GM21381 (cell line): ENCODE measurements at regions not wholly inside any gene's neighbourhood (a gene's known extent, or its start where the extent isn't known, plus 50 kb on each side); places are given as distances from the start of the nearest gene placed in this dataset.
"Not testable (repeated sequence)": the region's sequence is repeated elsewhere in the genome, so short reads cannot be mapped to it uniquely, and the experiment has no call there.

Experiments used
- ATAC-seq: cut with Tn5 transposase; IDR thresholded peaks from one replicate; pipeline ENCODE4 v1.9.1; 2021; ENCODE audit warnings: mild to moderate bottlenecking, moderate library complexity; ENCODE audit not compliant: unreplicated experiment

DNA sequence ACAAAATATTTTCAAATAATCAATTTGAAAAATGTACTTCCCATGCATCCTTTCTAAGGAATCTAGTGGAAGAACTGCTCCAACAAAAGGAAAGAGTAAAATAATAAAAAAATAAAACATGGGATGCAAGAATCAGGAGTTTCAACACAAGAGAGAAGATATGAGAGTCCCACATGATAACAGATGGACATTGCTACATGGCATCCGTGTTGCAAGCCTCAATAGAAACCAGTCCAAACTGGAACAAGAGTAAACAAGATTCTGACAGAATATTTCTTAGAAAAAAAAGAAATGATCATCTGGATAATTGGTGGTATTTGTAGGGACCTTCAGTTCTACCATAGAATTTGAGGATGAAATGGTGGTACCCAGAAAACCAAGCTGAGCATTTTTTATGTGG lies 186.8 kb downstream of the FRK start:
- no peak for ATAC-seq

DNA sequence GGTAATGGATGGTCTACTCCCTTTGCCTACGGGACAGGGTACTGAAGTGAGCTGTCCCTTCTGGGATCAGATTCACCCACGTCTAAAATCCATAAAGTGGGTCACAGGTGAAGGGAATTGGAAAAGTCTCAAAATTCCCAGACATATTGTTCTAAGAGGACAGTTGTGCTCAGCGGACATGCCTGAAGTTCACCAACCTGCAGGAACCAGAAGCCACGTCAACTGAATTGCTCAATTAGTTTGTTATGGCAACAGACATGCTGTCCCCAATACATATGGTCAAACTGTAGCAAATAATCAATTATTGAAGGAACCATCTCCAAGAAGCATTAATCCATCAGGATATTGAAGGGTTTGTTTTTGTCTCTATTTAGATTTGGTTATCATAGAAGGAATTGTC lies 190.2 kb downstream of the FRK start:
- ATAC-seq: no peak

DNA sequence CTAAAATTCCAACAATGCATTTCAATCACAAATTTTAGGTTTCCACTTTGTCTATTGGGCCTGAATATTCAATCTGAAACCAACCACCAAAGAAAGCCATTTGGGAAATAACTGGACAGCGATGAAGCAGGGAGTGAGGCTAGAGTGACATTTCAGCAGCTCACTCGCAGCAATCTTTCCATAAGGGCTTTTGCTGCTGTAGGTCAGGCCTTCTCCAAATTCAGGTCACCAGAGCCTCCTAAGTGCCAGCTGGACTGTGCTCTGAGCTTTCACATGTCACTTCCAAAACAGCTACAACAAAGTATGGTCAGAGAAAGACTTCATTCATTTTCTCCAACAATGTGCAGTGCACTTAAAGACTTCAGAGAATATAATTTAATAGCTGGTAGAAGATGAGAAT lies 194.8 kb downstream of the FRK start:
- no peak for ATAC-seq

DNA sequence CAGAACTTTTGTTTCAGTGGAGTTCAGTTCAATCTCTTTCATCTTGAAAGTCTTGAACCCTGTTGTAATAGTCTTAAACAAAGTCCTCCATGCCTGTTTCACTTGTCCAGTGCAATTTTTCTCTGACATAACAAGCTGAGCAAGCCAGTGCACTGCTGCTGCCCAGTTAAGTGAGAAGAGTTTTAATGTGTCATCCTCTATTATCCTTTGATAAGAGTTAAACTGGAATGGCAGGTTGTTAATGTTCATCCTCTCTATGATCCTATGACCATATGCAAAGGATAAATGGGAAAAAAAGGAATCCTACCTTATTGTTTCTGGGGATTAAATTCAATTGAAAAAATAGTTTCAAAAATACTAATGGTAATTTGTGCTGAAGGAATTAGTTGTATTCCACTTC lies 197.5 kb downstream of the FRK start:
- ATAC-seq: no peak

DNA sequence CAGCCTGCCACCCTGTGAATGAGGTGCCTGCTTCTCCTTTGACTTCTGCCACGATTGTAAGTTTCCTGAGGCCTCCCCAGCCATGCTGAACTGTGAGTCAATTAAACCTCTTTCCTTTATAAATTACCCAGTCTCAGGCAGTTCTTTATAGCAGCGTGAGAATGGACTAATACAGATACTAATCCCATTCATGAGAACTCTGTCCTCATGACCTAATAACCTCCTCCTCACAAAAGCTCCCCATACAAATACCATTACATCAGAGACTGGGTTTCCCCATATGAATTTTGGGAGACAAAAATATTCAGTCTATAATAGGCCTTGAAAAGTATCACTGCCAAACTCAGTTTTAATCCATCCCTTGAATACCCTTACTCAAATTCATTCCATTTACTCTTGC lies 199.0 kb downstream of the FRK start:
- ATAC-seq: not testable (repeated sequence)

DNA sequence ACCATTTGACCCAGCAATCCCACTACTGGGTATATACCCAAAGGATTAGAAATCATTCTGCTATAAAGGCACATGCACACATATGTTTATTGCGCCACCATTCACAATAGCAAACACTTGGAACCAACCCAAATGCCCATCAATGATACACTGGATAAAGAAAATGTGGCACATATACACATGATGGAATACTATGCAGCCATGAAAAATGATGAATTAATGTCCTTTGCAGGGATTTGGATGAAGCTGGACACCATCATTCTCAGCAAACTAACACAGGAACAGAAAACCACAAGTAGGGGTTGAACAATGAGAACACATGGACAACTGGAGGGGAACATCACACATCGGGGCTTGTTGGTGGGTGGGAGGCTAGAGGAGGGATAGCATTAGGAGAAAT lies 201.1 kb downstream of the FRK start:
- ATAC-seq: not testable (repeated sequence)

DNA sequence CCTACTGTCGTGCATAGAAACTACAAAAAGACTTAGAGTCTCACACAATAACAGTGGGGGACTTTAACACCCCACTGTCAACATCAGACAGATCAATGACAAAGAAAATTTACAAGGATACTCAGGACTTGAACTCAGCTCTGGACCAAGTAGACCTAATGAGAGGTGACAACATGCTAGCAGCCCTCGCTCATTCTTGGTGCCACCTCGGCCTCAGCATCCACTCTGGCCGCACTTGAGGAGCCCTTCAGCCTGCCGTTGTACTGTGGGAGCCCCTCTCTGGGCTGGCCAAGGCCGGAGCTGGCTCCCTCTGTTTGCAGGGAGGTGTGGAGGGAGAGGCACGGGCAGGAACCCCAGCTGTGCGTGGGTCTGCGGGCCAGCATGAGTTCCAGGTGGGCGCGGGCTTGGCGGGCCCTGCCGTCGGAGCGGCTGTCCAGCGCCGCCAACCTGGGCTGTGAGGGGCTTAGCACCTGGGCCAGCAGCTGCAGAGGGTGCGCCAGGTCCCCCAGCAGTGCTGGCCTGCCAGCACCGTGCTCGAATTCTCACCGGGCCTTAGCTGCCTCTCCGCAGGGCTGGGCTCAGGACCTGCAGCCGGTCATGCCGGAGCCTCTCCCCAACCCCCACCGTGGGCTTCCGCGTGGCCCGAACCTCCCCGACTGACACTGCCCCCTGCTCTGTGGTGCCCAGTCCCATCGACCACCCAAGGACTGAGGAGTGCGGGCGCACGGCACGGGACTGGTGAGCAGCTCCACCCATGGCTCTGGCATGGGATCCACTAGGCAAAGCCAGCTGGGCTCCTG lies 205.6 kb downstream of the FRK start:
- no peak for ATAC-seq

DNA sequence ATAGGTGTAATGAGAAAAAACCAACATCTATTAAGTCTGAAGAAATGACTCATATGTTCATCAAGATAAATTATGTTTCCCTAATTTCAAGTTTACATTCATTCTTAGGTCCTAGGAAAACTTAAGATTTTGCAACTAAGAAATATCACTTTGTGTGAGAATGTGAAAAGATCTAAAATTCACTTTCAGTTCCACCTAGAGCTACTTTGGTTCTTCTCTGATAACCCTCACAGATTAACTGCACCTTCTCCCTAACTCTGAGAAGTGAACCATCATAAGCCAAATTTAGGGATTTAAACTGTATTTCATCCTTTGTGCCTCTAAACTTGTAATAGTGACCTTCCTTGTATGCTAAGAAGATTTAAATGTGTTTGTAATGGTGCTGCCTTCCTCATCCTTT lies 213.0 kb downstream of the FRK start:
- no peak for ATAC-seq

DNA sequence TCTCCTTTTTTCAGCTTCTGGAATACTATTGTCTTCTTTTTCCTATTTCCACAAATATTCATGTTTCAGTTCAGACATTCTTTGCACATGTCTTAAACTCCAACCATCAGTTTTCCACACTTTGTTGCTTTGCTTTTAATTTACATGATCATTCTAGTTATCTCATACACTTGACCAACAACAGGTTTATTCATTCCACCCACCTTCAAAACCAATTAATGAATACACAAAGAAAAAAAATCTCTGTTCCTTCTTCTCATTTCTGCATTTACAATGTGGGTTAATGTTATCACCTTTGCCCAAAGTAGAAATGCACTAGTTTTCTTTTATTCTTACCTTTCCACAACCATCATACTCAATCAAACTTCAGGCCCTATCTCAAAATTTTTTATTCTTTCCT lies 216.7 kb downstream of the FRK start:
- ATAC-seq: no peak

DNA sequence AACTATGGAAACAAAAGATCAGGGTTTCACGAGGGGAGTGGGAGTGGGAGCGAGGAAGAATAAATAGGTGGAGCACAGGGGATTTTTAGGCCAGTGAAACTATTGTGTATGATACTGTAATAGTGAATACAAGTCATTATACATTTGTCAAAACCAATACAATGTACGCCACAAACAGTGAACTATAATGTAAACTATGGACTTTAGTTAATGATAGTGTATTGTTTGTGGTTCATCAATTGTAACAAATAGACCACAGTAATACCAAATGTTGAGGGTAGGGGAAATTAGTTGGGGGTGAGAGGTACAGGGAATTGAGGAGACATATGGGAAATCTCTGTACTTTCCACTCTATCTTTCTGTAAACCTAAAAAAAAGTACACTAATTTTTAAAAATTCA lies 218.4 kb downstream of the FRK start:
- no peak for ATAC-seq

DNA sequence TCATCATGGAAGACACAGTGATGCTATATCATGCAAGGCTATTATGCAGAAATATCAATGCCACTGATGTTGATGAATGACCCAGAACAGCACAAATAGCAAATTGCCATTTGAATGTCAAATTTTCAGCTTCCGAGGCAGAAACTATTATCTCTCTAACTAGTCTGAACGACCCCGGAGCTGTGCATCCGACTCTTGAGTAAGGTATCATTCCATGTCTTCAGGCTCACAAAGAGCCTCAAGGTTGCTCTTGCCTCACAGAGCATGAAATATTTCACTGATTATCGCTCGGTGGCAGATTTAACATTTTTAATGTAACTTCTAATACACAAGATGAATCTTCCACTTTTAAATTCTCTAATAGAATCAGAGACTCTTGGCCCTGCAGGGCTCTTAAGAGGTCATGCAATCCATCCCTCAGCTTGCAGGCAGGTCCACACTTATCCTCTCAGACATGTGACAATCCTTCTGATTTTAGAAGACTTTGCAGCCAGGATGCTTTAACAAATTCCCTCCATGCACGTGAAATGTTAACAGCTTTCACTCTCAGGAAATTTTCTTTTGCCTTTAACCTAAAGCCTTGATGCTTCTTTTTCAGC lies 221.0 kb downstream of the FRK start:
- ATAC-seq: no peak

DNA sequence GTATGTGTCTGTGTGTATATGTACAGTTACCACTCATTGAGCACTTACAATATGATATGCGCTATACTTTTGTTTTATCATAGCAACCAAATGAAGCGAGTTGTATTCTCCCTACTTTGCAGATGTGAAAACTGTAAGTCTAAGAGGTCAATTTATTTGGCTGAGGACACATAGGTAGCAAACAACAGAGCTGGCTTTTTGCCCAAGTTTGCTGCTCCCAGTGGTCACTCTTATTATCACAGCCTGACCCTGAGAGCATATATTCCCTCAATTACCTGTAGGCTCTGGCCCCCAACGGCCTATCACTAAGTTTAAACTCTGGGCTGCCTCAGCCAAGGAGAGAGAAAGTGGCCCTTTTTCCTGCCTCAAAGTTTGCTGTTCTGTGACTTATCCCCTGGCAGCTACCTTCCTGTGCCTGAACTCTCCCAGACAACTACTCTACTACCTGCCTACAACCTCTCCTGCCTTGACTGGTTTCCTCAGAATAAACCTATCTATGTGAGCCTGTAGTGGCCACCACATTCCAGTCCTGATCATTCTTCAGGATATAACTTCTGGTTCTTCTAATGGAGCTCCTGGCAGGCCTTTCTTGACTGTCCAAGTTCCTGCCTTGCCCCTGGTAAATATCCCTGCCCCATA lies 221.8 kb downstream of the FRK start:
- ATAC-seq: peak; percentile 88

DNA sequence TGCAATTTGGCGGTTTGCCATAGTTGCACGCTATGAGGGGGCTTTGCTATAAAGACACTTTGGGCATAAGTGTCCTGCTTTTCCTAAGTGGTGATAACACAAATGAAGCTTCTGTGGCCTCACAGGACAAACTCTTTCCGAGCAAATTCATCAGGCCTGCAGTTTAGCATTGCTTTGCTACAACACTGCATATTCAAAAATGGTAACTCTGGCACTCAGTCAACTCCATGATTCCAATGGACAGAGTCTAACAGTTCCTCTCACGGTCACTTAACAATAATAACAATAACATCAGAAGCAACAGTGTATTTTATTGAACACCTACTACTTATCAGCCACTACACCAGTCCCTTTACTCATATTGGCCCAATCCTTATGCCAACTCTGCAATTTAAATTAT lies 222.5 kb downstream of the FRK start:
- ATAC-seq: no peak

DNA sequence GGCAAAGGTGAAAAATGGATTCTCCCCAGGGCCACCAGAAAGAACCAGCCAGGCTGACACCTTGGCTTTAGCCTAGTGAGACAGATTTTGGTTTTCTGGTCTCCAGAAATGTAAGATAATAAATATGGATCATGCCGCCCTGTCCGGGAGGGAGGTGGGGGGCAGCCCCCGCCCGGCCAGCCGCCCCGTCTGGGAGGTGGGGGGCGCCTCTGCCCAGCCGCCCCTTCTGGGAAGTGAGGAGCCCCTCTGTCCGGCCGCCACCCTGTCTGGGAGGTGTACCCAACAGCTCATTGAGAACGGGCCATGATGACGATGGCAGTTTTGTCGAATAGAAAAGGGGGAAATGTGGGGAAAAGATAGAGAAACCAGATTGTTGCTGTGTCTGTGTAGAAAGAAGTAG lies 224.3 kb downstream of the FRK start:
- ATAC-seq: not testable (repeated sequence)

DNA sequence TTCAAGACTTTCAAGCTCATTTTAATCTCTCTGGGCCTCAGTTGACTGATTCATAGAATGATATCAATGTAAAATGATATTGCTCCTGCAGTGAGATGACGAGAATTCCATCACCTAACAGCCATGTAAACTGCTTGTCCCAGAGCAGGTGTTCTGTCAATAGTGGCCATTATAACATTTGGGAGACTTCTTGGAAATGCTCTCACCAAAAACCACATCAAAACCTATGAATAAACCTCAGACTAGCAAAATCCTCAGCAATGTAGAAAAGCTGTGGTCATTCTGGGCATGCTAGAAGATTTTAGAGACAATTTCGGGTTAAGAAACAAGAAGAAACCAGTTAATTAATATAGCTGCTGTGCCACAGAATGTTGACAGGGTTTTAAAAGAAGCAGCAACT lies 225.4 kb downstream of the FRK start:
- no peak for ATAC-seq

DNA sequence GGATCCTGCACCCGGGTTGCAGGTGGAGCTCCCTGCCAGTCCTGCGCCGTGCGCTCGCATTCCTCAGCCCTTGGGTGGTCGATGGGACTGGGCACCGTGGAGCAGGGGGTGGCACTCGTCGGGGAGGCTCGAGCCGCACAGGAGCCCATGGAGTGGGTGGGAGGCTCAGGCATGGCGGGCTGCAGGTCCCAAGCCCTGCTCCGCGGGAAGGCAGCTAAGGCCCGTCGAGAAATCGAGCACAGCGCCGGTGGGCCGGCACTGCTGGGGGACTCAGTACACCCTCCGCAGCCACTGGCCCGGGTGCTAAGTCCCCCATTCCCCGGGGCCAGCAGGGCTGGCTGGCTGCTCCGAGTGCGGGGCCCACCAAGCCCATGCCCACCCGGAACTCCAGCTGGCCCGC lies 226.1 kb downstream of the FRK start:
- not testable (repeated sequence) for ATAC-seq

DNA sequence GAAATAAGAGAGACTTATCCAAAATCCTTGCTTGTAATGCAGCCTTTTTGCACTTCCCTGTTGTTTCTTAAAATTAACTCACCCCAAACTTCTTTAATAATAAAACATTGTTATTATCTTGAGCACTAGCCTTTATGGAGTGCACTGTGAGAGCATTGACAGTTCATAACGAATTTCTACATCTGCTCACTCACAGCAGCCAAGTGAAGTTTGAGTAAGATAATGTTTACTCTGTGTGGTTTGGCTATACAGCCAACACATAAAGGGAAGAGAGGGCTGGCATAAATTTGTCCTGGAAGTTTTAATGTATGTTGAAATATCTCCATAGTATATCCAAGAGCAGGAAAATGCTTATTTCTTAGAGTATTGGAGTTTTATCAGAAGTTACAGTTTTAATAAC lies 227.9 kb downstream of the FRK start:
- no peak for ATAC-seq

DNA sequence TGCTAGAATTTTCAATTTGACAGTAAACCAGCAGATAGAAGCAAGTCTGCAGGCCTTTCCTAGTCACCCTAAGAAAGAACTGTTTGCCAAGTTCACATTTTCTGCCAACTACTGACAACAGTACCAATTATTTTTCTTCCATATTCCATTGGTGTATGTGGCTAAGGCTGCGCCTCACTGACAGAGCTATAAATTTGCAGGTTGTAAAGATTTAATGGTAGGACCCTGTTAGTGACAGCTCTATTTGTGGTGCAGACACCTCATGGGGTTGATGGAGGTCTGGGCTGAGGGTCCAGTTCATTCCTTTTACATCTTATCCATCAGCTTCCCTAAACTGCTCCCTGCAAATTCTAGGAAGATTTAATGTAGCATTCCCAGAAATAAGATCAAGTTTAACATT lies 228.5 kb downstream of the FRK start:
- ATAC-seq: no peak

DNA sequence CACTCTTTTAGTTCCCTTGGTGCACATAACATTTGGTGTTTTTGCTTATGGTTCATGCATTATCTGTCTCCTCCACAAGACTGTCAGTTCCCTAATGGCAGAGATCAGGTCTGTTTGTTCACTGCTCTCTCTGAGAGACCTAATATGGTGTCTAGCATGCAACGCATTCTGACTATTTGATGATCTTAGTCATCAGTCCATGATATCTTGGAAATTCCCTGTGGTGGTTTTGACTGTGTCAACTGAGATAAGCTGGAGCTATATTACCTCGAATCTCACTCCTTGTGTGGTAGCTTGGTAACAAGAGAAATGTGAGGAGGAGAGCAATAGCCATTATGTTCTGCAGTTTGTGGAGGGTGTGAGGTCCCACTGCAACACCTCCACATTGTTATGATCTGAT lies 229.8 kb downstream of the FRK start:
- ATAC-seq: peak; percentile 44

DNA sequence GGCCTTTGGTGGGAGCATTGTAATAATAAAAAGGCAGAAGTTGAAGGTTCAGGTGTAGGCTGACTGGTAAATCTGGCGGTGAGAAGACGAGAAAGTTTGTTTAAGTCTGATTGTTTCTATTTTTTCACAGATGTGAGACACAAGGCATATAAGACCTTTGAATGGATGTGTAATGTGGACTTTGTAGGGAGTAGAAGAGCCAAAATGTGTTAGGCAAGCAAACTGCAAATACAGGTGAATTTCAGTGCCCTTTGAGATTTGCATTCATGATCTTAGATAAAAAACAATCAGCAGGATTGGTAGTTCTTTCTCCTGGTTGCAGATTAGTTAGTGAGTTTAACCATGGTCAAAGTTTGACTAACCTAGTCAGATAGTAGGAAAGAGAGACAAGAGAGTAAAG lies 238.9 kb downstream of the FRK start:
- no peak for ATAC-seq

DNA sequence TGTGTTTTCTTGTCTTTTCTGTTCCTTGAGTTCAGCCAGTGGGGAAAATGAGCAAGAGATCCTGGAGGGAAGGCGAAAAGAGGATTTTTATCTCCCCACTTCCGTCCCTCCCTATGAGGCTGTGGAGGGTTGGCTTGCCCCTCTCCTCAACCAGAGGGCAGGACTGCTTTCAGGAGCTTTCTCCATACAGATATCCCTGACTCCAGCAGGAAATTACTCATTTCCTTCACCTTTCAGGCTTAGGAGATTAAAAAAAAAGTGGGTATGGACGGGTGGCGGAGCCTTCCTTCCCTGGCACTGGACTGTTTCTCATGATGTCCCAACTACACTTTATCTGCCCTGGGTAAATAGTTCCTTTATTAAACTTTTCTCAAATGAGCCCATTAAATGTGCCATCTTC lies 241.2 kb downstream of the FRK start:
- ATAC-seq: no peak

DNA sequence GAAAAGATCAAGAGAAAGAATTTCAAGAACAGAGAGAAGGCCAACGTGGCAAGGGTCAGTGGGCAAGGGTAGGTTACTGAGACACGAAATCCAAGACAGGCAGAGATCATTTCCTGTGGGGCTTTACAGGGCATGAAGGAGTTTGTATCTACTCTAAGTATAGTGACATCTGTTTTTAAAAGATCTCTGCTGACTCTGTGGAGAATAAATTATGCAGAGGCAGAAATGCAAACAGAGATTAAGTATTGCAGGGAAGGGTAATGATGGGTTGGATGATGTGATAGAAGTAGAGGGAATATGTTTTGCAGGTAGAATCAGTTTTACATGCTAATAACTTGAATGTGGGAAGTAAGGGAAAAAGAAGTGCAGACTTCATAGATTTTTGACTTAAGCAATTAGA lies 243.5 kb downstream of the FRK start:
- no peak for ATAC-seq
